Astrocyte (in vitro differentiated cells and primary cell): ENCODE measurements at regions not wholly inside any gene's neighbourhood (a gene's known extent, or its start where the extent isn't known, plus 50 kb on each side); places are given as distances from the start of the nearest gene placed in this dataset.

ENCODE experiments used
- DNase-seq: peaks from one replicate; pipeline ENCODE4 v3.0.0-alpha.2; 2010; ENCODE audit warnings: low read depth
- FAIRE-seq: peaks from 2 replicates; lab custom pipeline; 2011; peaks lifted over from hg19 to GRCh38; lab: Jason Lieb, UNC
- H2AFZ ChIP-seq: 2 replicates; pipeline ENCODE4 v1.6.0; 2012; ENCODE audit warnings: low read depth, low read length, inconsistent platforms
- H3K27ac ChIP-seq: 2 replicates; pipeline ENCODE4 v1.5.1; 2011; ENCODE audit warnings: low read depth, low read length, inconsistent platforms
- H3K27me3 ChIP-seq: 2 replicates; pipeline ENCODE4 v1.6.0; 2011; ENCODE audit warnings: low read length, inconsistent platforms; ENCODE audit not compliant: insufficient read depth
- H3K36me3 ChIP-seq: 2 replicates; pipeline ENCODE4 v1.5.1; 2011; ENCODE audit warnings: low read length, inconsistent platforms; ENCODE audit not compliant: insufficient read depth
- H3K4me1 ChIP-seq: 2 replicates; pipeline ENCODE4 v1.5.1; 2011; ENCODE audit warnings: low read length, inconsistent platforms; ENCODE audit not compliant: insufficient read depth
- H3K4me2 ChIP-seq: 2 replicates; pipeline ENCODE4 v1.6.0; 2012; ENCODE audit warnings: low read length, inconsistent platforms
- H3K4me3 ChIP-seq: 2 replicates; pipeline ENCODE4 v1.5.1; 2011; ENCODE audit warnings: low read depth, mild to moderate bottlenecking, low read length, inconsistent platforms; ENCODE audit not compliant: insufficient read depth
- H3K79me2 ChIP-seq: 2 replicates; pipeline ENCODE4 v1.6.0; 2012; ENCODE audit warnings: mild to moderate bottlenecking, low read length, inconsistent platforms; ENCODE audit not compliant: insufficient read depth
- H3K9ac ChIP-seq: 2 replicates; pipeline ENCODE4 v1.6.0; 2012; ENCODE audit warnings: mild to moderate bottlenecking, low read length, inconsistent platforms
- H3K9me3 ChIP-seq: 2 replicates; pipeline ENCODE4 v1.5.1; 2012; ENCODE audit warnings: low read depth, mild to moderate bottlenecking, low read length, inconsistent platforms; ENCODE audit not compliant: insufficient read depth
- H4K20me1 ChIP-seq: 2 replicates; pipeline ENCODE4 v1.6.0; 2012; ENCODE audit warnings: low read length, inconsistent platforms; ENCODE audit not compliant: insufficient read depth
- H3K27ac Mint-ChIP-seq: one replicate; pipeline ENCODE4 v1.8.0; 2021; ENCODE audit warnings: mild to moderate bottlenecking, mixed read lengths; ENCODE audit not compliant: unreplicated experiment
- H3K27me3 Mint-ChIP-seq: one replicate; pipeline ENCODE4 v1.8.0; 2021; ENCODE audit warnings: low read depth, mixed read lengths; ENCODE audit not compliant: unreplicated experiment
- H3K36me3 Mint-ChIP-seq: one replicate; pipeline ENCODE4 v1.8.0; 2021; ENCODE audit warnings: low read depth, mixed read lengths; ENCODE audit not compliant: unreplicated experiment
- H3K4me1 Mint-ChIP-seq: one replicate; pipeline ENCODE4 v1.8.0; 2021; ENCODE audit warnings: low read depth, mixed read lengths; ENCODE audit not compliant: unreplicated experiment
- H3K4me3 Mint-ChIP-seq: one replicate; pipeline ENCODE4 v1.8.0; 2021; ENCODE audit warnings: mild to moderate bottlenecking, moderate library complexity, mixed read lengths; ENCODE audit not compliant: unreplicated experiment
- H3K9me3 Mint-ChIP-seq: one replicate; pipeline ENCODE4 v1.8.0; 2021; ENCODE audit warnings: mild to moderate bottlenecking, mixed read lengths; ENCODE audit not compliant: unreplicated experiment
- CTCF ChIP-seq: IDR thresholded peaks from 2 replicates; pipeline ENCODE4 v1.5.1; 2011; ENCODE audit warnings: low read depth, mild to moderate bottlenecking, inconsistent platforms, low read length, moderate library complexity; ENCODE audit not compliant: insufficient read depth
- EZH2 ChIP-seq: IDR thresholded peaks from 2 replicates; pipeline ENCODE4 v1.6.1; 2012; ENCODE audit warnings: mild to moderate bottlenecking, low read length, inconsistent platforms; ENCODE audit not compliant: insufficient read depth

- peaks cover 7% of the 10 kb centered on the region for H3K27me3 Mint-ChIP-seq
- DNase-seq (no peak), FAIRE-seq (no peak)
- no peak overlapping the region for H3K4me3 Mint-ChIP-seq
- Histone ChIP-seq H3K4me1 (no peaks in the 10 kb centered on the region), H3K4me3 (no peak overlapping the region), H3K4me2 (no peak overlapping the region), H3K27ac (no peak overlapping the region), H3K79me2 (no peaks in the 10 kb centered on the region), H3K27me3 (no peaks in the 10 kb centered on the region), H2AFZ (no peak overlapping the region), H3K9ac (no peak overlapping the region), H3K9me3 (no peaks in the 10 kb centered on the region), H3K36me3 (no peaks in the 10 kb centered on the region), H4K20me1 (no peaks in the 10 kb centered on the region)
- no peak overlapping the region for H3K27ac Mint-ChIP-seq
- no peaks in the 10 kb centered on the region for H3K4me1 Mint-ChIP-seq
- TF ChIP-seq CTCF (no peak), EZH2 (no peak)
- no peaks in the 10 kb centered on the region for H3K9me3 Mint-ChIP-seq
- H3K36me3 Mint-ChIP-seq, result no peaks in the 10 kb centered on the region
These were observed 122.5 kb downstream of the DICER1 start for GRCh38 chr14:95034788-95035187.

GRCh38 chr14:95033682-95034632, 123.4 kb downstream of the DICER1 start:
- no peak overlapping the region for H3K27ac Mint-ChIP-seq
- DNase-seq, result no peak
- H3K4me2 ChIP-seq, result no peak overlapping the region
- H3K4me1 Mint-ChIP-seq, result no peaks in the 10 kb centered on the region
- H2AFZ ChIP-seq, result no peak overlapping the region
- H3K27me3 ChIP-seq, result no peaks in the 10 kb centered on the region
- no peak for FAIRE-seq
- no peaks in the 10 kb centered on the region for H3K79me2 ChIP-seq
- H3K9me3 ChIP-seq, result no peaks in the 10 kb centered on the region
- no peaks in the 10 kb centered on the region for H3K9me3 Mint-ChIP-seq
- H3K36me3 ChIP-seq, result no peaks in the 10 kb centered on the region
- H3K27me3 Mint-ChIP-seq, result peaks cover 7% of the 10 kb centered on the region
- H3K4me1 ChIP-seq, result no peaks in the 10 kb centered on the region
- no peak overlapping the region for H3K27ac ChIP-seq
- H3K9ac ChIP-seq, result no peak overlapping the region
- no peaks in the 10 kb centered on the region for H3K36me3 Mint-ChIP-seq
- H4K20me1 ChIP-seq, result no peaks in the 10 kb centered on the region
- no peak overlapping the region for H3K4me3 Mint-ChIP-seq
- H3K4me3 ChIP-seq, result no peak overlapping the region
- TF ChIP-seq CTCF (no peak), EZH2 (no peak)

- H3K36me3 ChIP-seq, result no peaks in the 10 kb centered on the region
- H3K4me3 ChIP-seq, result no peak overlapping the region
- FAIRE-seq (no peak), DNase-seq (no peak)
- Mint-ChIP-seq H3K27me3 (peaks cover 2% of the 10 kb centered on the region), H3K27ac (no peak overlapping the region), H3K4me1 (no peaks in the 10 kb centered on the region), H3K36me3 (no peaks in the 10 kb centered on the region), H3K9me3 (no peaks in the 10 kb centered on the region), H3K4me3 (no peak overlapping the region)
- no peaks in the 10 kb centered on the region for H3K79me2 ChIP-seq
- no peak overlapping the region for H2AFZ ChIP-seq
- no peak overlapping the region for H3K27ac ChIP-seq
- H3K27me3 ChIP-seq, result no peaks in the 10 kb centered on the region
- no peaks in the 10 kb centered on the region for H4K20me1 ChIP-seq
- no peaks in the 10 kb centered on the region for H3K9me3 ChIP-seq
- no peaks in the 10 kb centered on the region for H3K4me1 ChIP-seq
- no peak for TF ChIP-seq CTCF
- no peak for TF ChIP-seq EZH2
- H3K9ac ChIP-seq, result no peak overlapping the region
- no peak overlapping the region for H3K4me2 ChIP-seq
These were observed 124.3 kb downstream of the DICER1 start for GRCh38 chr14:95033031-95033430.
